Upper lobe of left lung (tissue), 6 donors: ENCODE measurements at regions not wholly inside any gene's neighbourhood (a gene's known extent, or its start where the extent isn't known, plus 50 kb on each side); places are given as distances from the start of the nearest gene placed in this dataset.

Experiments used
- ATAC-seq, 2 donors: fragments of 200-7000 bp; cut with Tn5 transposase; one replicate each; pipeline ENCODE4 v1.9.1; 2022; ENCODE audit warnings: mild to moderate bottlenecking in 2 of 2, moderate library complexity in 2 of 2; ENCODE audit not compliant: low FRiP score in 2 of 2
- DNase-seq, 2 donors: peaks; one replicate each; pipeline ENCODE4 v3.0.0-alpha.2; 2019 to 2020
- H3K27ac ChIP-seq, 4 donors: fragments of 200-600 bp; sonication (generic); one replicate each; pipeline ENCODE4 v1.5.1; 2016 to 2019
- H3K27me3 ChIP-seq, 4 donors: fragments of 200-600 bp; sonication (generic); one replicate each; pipeline ENCODE4 v1.5.1; 2017 to 2019
- H3K36me3 ChIP-seq, 4 donors: fragments of 200-600 bp; sonication (generic); one replicate each; pipeline ENCODE4 v1.5.1; 2016 to 2019
- H3K4me1 ChIP-seq, 4 donors: fragments of 200-600 bp; sonication (generic); one replicate each; pipeline ENCODE4 v1.5.1; 2018 to 2019
- H3K4me3 ChIP-seq, 4 donors: fragments of 200-600 bp; sonication (generic); one replicate each; pipeline ENCODE4 v1.5.1; 2017 to 2019; ENCODE audit warnings: mild to moderate bottlenecking in 2 of 4, moderate library complexity in 1 of 4
- H3K9me3 ChIP-seq, 4 donors: fragments of 200-600 bp; sonication (generic); one replicate each; pipeline ENCODE4 v1.5.1; 2018 to 2019
- EP300 ChIP-seq, 4 donors: sonication (generic); formaldehyde crosslinking; IDR thresholded peaks; one replicate each; pipeline ENCODE4 v1.5.1; 2017; ENCODE audit warnings: antibody characterized with exemption in 4 of 4, control low read depth in 2 of 4
- POLR2A ChIP-seq, 4 donors: fragments of 450-650 bp; IDR thresholded peaks; one replicate each; pipeline ENCODE4 v1.5.1; 2016 to 2017; ENCODE audit warnings: antibody characterized with exemption in 4 of 4, mild to moderate bottlenecking in 2 of 4
- POLR2AphosphoS5 ChIP-seq, 2 donors: sonication (generic); formaldehyde crosslinking; IDR thresholded peaks; one replicate each; pipeline ENCODE4 v1.5.1; 2017; ENCODE audit warnings: antibody characterized with exemption in 2 of 2
- WGBS, 2 donors: methylation state at CpG; one replicate each; pipeline ENCODE4 v1.1.5; 2017 to 2018; 5-methylcytosine and 5-hydroxymethylcytosine counted together
- TF ChIP-seq, protein P1 (sequence below), 6 experiments: fragments of 450-650 bp in 4 of 6; fragments of 200-600 bp in 2 of 6; sonication (generic) in 2 of 6; IDR thresholded peaks; one replicate each; pipeline ENCODE4 v1.5.1; 2016 to 2019; ENCODE audit warnings: antibody characterized with exemption in 6 of 6
- donor health status: DM: no; HTN: no; CAD: no; lungs with moderate emphysema.
- donor health status: DM: no; HTN: yes; CAD: no; lungs with severe emphysema.

DNA sequence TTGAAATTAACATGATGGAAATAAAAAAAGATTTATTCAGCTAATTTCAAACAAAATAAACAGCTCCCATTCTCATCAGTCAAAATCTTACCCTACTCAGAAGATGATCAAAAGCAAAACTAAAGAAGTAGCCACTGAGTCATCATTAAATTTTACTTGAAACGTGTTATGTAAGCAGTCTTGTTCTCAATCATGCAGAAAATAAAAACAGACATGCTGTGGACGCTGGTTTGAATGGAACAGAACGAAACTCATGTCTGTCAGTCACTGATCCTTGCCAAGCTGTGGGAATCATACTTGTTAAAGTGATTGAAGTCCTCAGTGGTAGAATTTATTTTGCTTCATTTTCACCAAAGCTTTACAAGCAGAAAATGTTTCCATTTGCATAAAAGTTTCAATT is 77.2 kb upstream of the TLR3 start:
- WGBS, 2 donors = 68 to 80% methylated on average over 3 of the region's 3 CpGs
- H3K4me1 ChIP-seq = no peaks in the 10 kb centered on the region

DNA sequence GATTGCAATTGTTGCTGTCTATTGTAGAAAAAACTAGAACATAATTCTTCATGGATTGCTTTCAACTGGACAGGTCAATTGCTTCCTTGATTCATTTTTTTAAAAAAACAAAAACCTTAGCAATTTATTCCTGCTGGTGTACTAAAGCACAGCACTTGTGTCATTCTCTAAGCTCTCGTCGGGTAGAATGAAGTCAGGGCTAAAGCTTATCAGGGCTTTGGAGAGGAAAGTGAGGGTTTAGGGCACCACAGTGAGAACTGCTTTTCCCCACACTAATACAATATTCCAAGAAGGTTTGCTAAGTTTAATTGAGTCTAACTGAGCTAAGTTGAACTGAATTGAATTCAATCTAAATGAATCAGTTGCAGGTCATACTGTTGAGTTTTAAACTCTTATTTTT is 76.4 kb upstream of the TLR3 start:
- TF ChIP-seq POLR2AphosphoS5 (IDR thresholded peaks at IDR 0.05) = no peak
- TF ChIP-seq, protein P1, sequence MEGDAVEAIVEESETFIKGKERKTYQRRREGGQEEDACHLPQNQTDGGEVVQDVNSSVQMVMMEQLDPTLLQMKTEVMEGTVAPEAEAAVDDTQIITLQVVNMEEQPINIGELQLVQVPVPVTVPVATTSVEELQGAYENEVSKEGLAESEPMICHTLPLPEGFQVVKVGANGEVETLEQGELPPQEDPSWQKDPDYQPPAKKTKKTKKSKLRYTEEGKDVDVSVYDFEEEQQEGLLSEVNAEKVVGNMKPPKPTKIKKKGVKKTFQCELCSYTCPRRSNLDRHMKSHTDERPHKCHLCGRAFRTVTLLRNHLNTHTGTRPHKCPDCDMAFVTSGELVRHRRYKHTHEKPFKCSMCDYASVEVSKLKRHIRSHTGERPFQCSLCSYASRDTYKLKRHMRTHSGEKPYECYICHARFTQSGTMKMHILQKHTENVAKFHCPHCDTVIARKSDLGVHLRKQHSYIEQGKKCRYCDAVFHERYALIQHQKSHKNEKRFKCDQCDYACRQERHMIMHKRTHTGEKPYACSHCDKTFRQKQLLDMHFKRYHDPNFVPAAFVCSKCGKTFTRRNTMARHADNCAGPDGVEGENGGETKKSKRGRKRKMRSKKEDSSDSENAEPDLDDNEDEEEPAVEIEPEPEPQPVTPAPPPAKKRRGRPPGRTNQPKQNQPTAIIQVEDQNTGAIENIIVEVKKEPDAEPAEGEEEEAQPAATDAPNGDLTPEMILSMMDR (IDR thresholded peaks at IDR 0.05) = no peak
- no peak for TF ChIP-seq POLR2A (IDR thresholded peaks at IDR 0.05)
- TF ChIP-seq EP300 (IDR thresholded peaks at IDR 0.05) = no peak
- H3K9me3 ChIP-seq = no peaks in the 10 kb centered on the region
- no peaks in the 10 kb centered on the region for H3K4me1 ChIP-seq
- no peak overlapping the region for H3K27ac ChIP-seq
- no peaks in the 10 kb centered on the region for H3K27me3 ChIP-seq
- H3K36me3 ChIP-seq = no peaks in the 10 kb centered on the region
- DNase-seq (no peak), ATAC-seq (no peak)
- 55 to 71% methylated on average over 2 of the region's 2 CpGs for WGBS, 2 donors
- H3K4me3 ChIP-seq = no peak overlapping the region

More for the DNA sequence above, 77.2 kb upstream of the TLR3 start:
- TF ChIP-seq EP300 (IDR thresholded peaks at IDR 0.05) = no peak
- TF ChIP-seq POLR2AphosphoS5 (IDR thresholded peaks at IDR 0.05) = no peak
- no peak for TF ChIP-seq POLR2A (IDR thresholded peaks at IDR 0.05)
- TF ChIP-seq, protein P1 (IDR thresholded peaks at IDR 0.05) = no peak
- no peaks in the 10 kb centered on the region for H3K27me3 ChIP-seq
- ATAC-seq = no peak
- H3K27ac ChIP-seq = no peak overlapping the region
- DNase-seq = no peak
- no peaks in the 10 kb centered on the region for H3K9me3 ChIP-seq
- no peaks in the 10 kb centered on the region for H3K36me3 ChIP-seq
- no peak overlapping the region for H3K4me3 ChIP-seq

DNA sequence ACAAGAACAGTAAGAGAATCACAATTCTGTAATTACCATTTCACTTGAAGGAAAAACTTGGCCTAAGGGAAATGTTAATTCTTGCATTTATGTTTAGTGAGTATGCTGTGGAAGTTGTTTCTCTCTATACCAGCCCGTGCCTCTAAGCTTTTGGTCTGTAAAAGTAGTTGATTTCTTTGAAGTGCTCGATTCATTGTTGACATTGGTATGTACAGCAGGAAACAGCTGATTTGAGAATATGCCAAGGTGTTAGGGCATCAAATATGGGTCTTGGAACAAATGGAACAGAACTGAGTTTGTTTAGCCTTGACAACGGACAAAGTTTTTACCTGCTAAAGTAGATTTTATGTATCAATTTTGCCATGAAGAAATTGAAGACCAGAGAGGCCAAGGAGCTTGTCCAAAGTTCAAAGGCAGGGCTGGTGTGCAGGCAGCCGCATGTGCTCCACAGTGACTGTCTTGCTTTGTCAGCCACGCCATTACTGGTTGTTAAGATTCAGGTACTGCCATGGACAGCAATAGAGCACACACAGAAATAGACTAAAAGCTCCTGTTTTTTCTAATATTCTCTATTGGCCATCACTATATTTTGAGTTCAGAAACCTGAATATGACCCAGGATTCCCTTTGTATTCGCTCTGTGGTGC is 75.5 kb upstream of the TLR3 start:
- H3K9me3 ChIP-seq = no peaks in the 10 kb centered on the region
- no peak overlapping the region for H3K27ac ChIP-seq
- no peaks in the 10 kb centered on the region for H3K27me3 ChIP-seq
- H3K4me1 ChIP-seq = no peaks in the 10 kb centered on the region
- ATAC-seq (no peak), DNase-seq (no peak)
- TF ChIP-seq POLR2A (IDR thresholded peaks at IDR 0.05) (no peak), EP300 (IDR thresholded peaks at IDR 0.05) (no peak), POLR2AphosphoS5 (IDR thresholded peaks at IDR 0.05) (no peak)
- TF ChIP-seq, protein P1 (IDR thresholded peaks at IDR 0.05) = no peak
- no peak overlapping the region for H3K4me3 ChIP-seq
- H3K36me3 ChIP-seq = no peaks in the 10 kb centered on the region
- 63 to 70% methylated on average over 6 of the region's 6 CpGs for WGBS, 2 donors

DNA sequence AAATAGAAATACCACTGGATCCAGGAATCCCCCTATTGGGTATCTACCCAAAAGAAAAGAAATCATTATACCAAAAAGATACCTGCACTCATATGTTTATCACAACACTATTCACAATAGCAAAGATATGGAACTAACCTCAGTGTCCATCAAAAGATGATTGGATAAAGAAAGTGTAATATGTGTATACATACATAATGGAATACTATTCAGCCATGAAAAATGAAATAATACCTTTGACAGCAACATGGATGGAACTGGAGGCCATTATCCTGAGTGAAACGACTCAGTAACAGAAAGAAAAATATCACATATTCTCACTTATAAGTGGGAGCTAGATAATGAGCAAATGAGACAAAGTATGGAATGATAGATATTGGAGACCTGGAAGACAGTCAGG is 74.2 kb upstream of the TLR3 start:
- Histone ChIP-seq H3K9me3 (no peaks in the 10 kb centered on the region), H3K36me3 (no peaks in the 10 kb centered on the region), H3K27me3 (no peaks in the 10 kb centered on the region), H3K27ac (no peak overlapping the region), H3K4me1 (no peaks in the 10 kb centered on the region), H3K4me3 (no peak overlapping the region)
- ATAC-seq (no peak), DNase-seq (no peak)
- no peak for TF ChIP-seq POLR2A (IDR thresholded peaks at IDR 0.05)
- TF ChIP-seq EP300 (IDR thresholded peaks at IDR 0.05) = no peak
- TF ChIP-seq, protein P1 (IDR thresholded peaks at IDR 0.05) = no peak
- no peak for TF ChIP-seq POLR2AphosphoS5 (IDR thresholded peaks at IDR 0.05)
- WGBS, 2 donors = 43 to 83% methylated on average over 1 of the region's 1 CpG

DNA sequence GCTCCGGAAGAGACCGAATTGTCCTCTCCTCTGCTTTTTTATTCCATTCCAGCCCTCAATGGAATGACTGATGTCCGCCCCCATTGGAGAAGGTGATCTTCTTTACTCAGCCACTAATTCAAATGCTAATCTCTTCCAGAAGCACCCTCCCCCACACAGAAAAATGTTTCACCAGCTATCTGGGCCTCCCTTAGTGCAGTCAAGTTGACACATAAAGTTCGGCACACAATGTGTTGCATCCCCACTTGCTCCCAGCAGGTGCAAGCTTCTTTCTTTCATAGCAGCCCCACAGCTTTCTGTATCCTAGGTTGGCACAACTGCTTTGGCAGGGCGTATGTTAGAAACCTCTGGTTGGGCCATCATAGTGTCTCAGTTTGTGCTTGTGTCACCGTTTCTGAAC is 73.3 kb upstream of the TLR3 start:
- Histone ChIP-seq H3K4me1 (no peaks in the 10 kb centered on the region), H3K4me3 (no peak overlapping the region)
- 75 to 96% methylated on average over 6 of the region's 6 CpGs for WGBS, 2 donors

More for the DNA sequence above, 73.3 kb upstream of the TLR3 start:
- DNase-seq (no peak), ATAC-seq (no peak)
- H3K36me3 ChIP-seq = no peaks in the 10 kb centered on the region
- no peaks in the 10 kb centered on the region for H3K9me3 ChIP-seq
- TF ChIP-seq, protein P1 (IDR thresholded peaks at IDR 0.05) = no peak
- no peak overlapping the region for H3K27ac ChIP-seq
- H3K27me3 ChIP-seq = no peaks in the 10 kb centered on the region
